Mesodermal cell (in vitro differentiated cells): ENCODE measurements at regions not wholly inside any gene's neighbourhood (a gene's known extent, or its start where the extent isn't known, plus 50 kb on each side); places are given as distances from the start of the nearest gene placed in this dataset.

Experiments used
- H3K27ac ChIP-seq: 2 replicates; pipeline ENCODE4 v1.7.0; 2013; ENCODE audit warnings: mild to moderate bottlenecking, low read depth, low read length, moderate library complexity; ENCODE audit not compliant: severe bottlenecking
- H3K36me3 ChIP-seq: 2 replicates; pipeline ENCODE4 v1.7.1; 2013; ENCODE audit warnings: mild to moderate bottlenecking, low read length, moderate library complexity; ENCODE audit not compliant: control insufficient read depth, insufficient read depth
- H3K4me1 ChIP-seq: one replicate; pipeline ENCODE4 v1.7.1; 2013; ENCODE audit warnings: mild to moderate bottlenecking, low read length; ENCODE audit not compliant: insufficient read depth, control insufficient read depth, poor library complexity, severe bottlenecking
- H3K4me3 ChIP-seq: 2 replicates; pipeline ENCODE4 v1.7.0; 2013; ENCODE audit warnings: low read length, control low read depth, mild to moderate bottlenecking; ENCODE audit not compliant: insufficient read depth, poor library complexity, severe bottlenecking; ENCODE audit errors: extremely low read depth
- H3K9me3 ChIP-seq: 2 replicates; pipeline ENCODE4 v1.7.1; 2013; ENCODE audit warnings: mild to moderate bottlenecking, low read length, moderate library complexity; ENCODE audit not compliant: control insufficient read depth
- WGBS, 2 experiments: methylation state at CpG; one replicate each; pipeline ENCODE4 v1.1.5; 2013; ENCODE audit warnings: missing lambda C conversion rate in 2 of 2; ENCODE audit not compliant: insufficient coverage in 2 of 2; 5-methylcytosine and 5-hydroxymethylcytosine counted together

GRCh38 chr18:76587147-76587878 lies 92.3 kb upstream of the ZNF516 start:
- H3K9me3 ChIP-seq = no peaks in the 10 kb centered on the region
- no peak overlapping the region for H3K27ac ChIP-seq
- H3K4me3 ChIP-seq = no peak overlapping the region
- H3K4me1 ChIP-seq = peaks cover 13% of the 10 kb centered on the region
- 95 to 97% methylated on average over 28 to 29 of the region's 30 CpGs for WGBS, 2 experiments
- no peaks in the 10 kb centered on the region for H3K36me3 ChIP-seq

GRCh38 chr18:76584414-76585310 lies 89.6 kb upstream of the ZNF516 start:
- WGBS, 2 experiments = 84 to 86% methylated on average over 7 to 13 of the region's 18 CpGs
- H3K4me3 ChIP-seq = no peak overlapping the region
- peaks cover 13% of the 10 kb centered on the region for H3K4me1 ChIP-seq
- H3K27ac ChIP-seq = no peak overlapping the region
- H3K36me3 ChIP-seq = no peaks in the 10 kb centered on the region
- no peaks in the 10 kb centered on the region for H3K9me3 ChIP-seq

- H3K9me3 ChIP-seq = no peaks in the 10 kb centered on the region
- peaks cover 4% of the 10 kb centered on the region for H3K4me1 ChIP-seq
- no peak overlapping the region for H3K4me3 ChIP-seq
- H3K36me3 ChIP-seq = no peaks in the 10 kb centered on the region
- H3K27ac ChIP-seq = no peak overlapping the region
- WGBS, 2 experiments = 82% methylated on average over 3 of the region's 3 CpGs
Measured at GRCh38 chr18:76581261-76581660, 86.2 kb upstream of the ZNF516 start.

- Histone ChIP-seq H3K9me3 (no peaks in the 10 kb centered on the region), H3K36me3 (no peaks in the 10 kb centered on the region)
- WGBS, 2 experiments = 87 to 93% methylated on average over 14 to 16 of the region's 17 CpGs
Measured at GRCh38 chr18:76580288-76580962, 85.4 kb upstream of the ZNF516 start.

GRCh38 chr18:76579301-76579695 lies 84.3 kb upstream of the ZNF516 start:
- peaks cover 4% of the 10 kb centered on the region for H3K4me1 ChIP-seq
- WGBS, 2 experiments = 93 to 97% methylated on average over 7 to 11 of the region's 17 CpGs
- no peaks in the 10 kb centered on the region for H3K36me3 ChIP-seq
- H3K27ac ChIP-seq = no peak overlapping the region
- H3K9me3 ChIP-seq = no peaks in the 10 kb centered on the region
- H3K4me3 ChIP-seq = no peak overlapping the region

More at GRCh38 chr18:76580288-76580962, 85.4 kb upstream of the ZNF516 start:
- Histone ChIP-seq H3K27ac (no peak overlapping the region), H3K4me1 (peaks cover 4% of the 10 kb centered on the region), H3K4me3 (no peak overlapping the region)

GRCh38 chr18:76578571-76579300 lies 83.7 kb upstream of the ZNF516 start:
- no peaks in the 10 kb centered on the region for H3K36me3 ChIP-seq
- no peaks in the 10 kb centered on the region for H3K9me3 ChIP-seq
- no peak overlapping the region for H3K27ac ChIP-seq
- H3K4me1 ChIP-seq = peaks cover 5% of the 10 kb centered on the region
- no peak overlapping the region for H3K4me3 ChIP-seq
- WGBS, 2 experiments = 86 to 93% methylated on average over 34 to 37 of the region's 39 CpGs

- 94 to 100% methylated on average over 3 to 4 of the region's 4 CpGs for WGBS, 2 experiments
- H3K4me3 ChIP-seq = no peak overlapping the region
- no peaks in the 10 kb centered on the region for H3K9me3 ChIP-seq
- no peak overlapping the region for H3K27ac ChIP-seq
- H3K4me1 ChIP-seq = peaks cover 8% of the 10 kb centered on the region
- no peaks in the 10 kb centered on the region for H3K36me3 ChIP-seq
Measured at GRCh38 chr18:76573325-76574025, 78.4 kb upstream of the ZNF516 start.

GRCh38 chr18:76572518-76573247 lies 77.6 kb upstream of the ZNF516 start:
- no peaks in the 10 kb centered on the region for H3K9me3 ChIP-seq
- H3K36me3 ChIP-seq = no peaks in the 10 kb centered on the region
- H3K4me1 ChIP-seq = peaks cover 8% of the 10 kb centered on the region
- 95 to 100% methylated on average over 9 to 10 of the region's 12 CpGs for WGBS, 2 experiments
- H3K4me3 ChIP-seq = no peak overlapping the region
- H3K27ac ChIP-seq = no peak overlapping the region

- Histone ChIP-seq H3K4me1 (peaks cover 8% of the 10 kb centered on the region), H3K36me3 (no peaks in the 10 kb centered on the region), H3K27ac (no peak overlapping the region), H3K4me3 (no peak overlapping the region), H3K9me3 (no peaks in the 10 kb centered on the region)
- 80% methylated on average over 1 of the region's 3 CpGs; no CpG with 5 or more reads in 1 of the 2 experiments for WGBS, 2 experiments
Measured at GRCh38 chr18:76571689-76572088, 76.6 kb upstream of the ZNF516 start.
